ENCODE measurements at regions not wholly inside any gene's neighbourhood (a gene's known extent, or its start where the extent isn't known, plus 50 kb on each side); places are given as distances from the start of the nearest gene placed in this dataset.

- TF ChIP-seq POLR2A (IDR thresholded peaks at IDR 0.05) (no peak), CTCF (IDR thresholded peaks at IDR 0.05) (no peak)
These were observed 973.0 kb upstream of the SLIT2 start for GRCh38 chr4:19278665-19279064.

Data from heart left ventricle (tissue), 13 donors.